ENCODE measurements at regions not wholly inside any gene's neighbourhood (a gene's known extent, or its start where the extent isn't known, plus 50 kb on each side); places are given as distances from the start of the nearest gene placed in this dataset.

DNA sequence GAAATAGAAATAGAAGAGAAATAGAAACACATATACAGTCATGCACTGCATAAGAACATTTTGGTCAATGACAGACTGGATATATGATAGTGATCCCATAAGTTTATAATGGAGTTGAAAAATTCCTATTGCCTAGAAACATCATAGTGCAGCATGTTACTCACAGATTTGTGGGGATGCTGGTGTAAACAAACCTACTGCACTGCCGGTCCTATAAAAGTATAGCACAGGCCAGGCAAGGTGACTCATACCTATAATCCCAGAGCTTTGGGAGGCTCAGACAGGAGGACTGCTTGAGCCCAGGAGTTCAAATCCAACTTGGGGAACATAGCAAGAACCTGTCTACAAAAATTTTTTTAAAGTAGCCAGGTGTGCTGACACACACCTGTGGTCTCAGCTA, 240.6 kb upstream of the MAP3K1 start:
- WGBS (ENCODE audit: low lambda C conversion rate), result no CpG with 5 or more reads among the region's 1 CpG
- Histone ChIP-seq H4K20me1 (ENCODE audit: insufficient read depth, low read length) (no peaks in the 10 kb centered on the region), H3K27me3 (ENCODE audit: control insufficient read depth in 1 of 2, insufficient read depth in 2 of 2, low read length in 2 of 2) (no peaks in the 10 kb centered on the region), H3K4me3 (replicated peaks in 1 of 3; ENCODE audit: insufficient read depth in 1 of 3, low read depth in 2 of 3, low read length in 3 of 3) (no peak overlapping the region), H3K9me3 (ENCODE audit: low read length) (no peaks in the 10 kb centered on the region; the same call in 1 of the 2 replicates), H3K27ac (ENCODE audit: extremely low read length, insufficient read depth, low read length) (no peak overlapping the region), H3K4me2 (ENCODE audit: low read depth, low read length) (no peak overlapping the region), H3K4me1 (ENCODE audit: insufficient read depth, low read length) (no peaks in the 10 kb centered on the region), H3K36me3 (replicated peaks in 1 of 2; ENCODE audit: control insufficient read depth in 1 of 2, insufficient read depth in 2 of 2, low read length in 2 of 2) (no peaks in the 10 kb centered on the region), H3K79me2 (ENCODE audit: insufficient read depth, low read length) (no peaks in the 10 kb centered on the region), H2AFZ (ENCODE audit: low read length) (no peak overlapping the region), H3K9ac (ENCODE audit: insufficient read depth, low read depth, low read length) (no peak overlapping the region)
- ATAC-seq (no peak), DNase-seq (ENCODE audit: low spot score) (no peak), FAIRE-seq (no peak)
- ChIA-PET CTCF (ENCODE audit: low intra/inter-chr PET ratio, low total read pairs) (no interaction called here), POLR2A (no interaction called here)
- BruUV-seq (replicated peaks), result no TSS peak
- TF ChIP-seq GTF2F1 (IDR thresholded peaks at IDR 0.05; ENCODE audit: low read length) (no peak), HNRNPLL (IDR thresholded peaks at IDR 0.05; ENCODE audit: low read depth, low read length, poor library complexity, severe bottlenecking) (no peak), ZNF143 (CRISPR knock-in tag; IDR thresholded peaks at IDR 0.05) (no peak), ASH2L (IDR thresholded peaks at IDR 0.05; ENCODE audit: insufficient read length, low read depth, low read length) (no peak), ZNF350 (CRISPR knock-in tag; IDR thresholded peaks at IDR 0.05; ENCODE audit: borderline replicate concordance, low read depth) (no peak), ZNF260 (CRISPR knock-in tag; IDR thresholded peaks at IDR 0.05; ENCODE audit: borderline replicate concordance, low read depth) (no peak), YEATS2 (CRISPR knock-in tag; IDR thresholded peaks at IDR 0.05; ENCODE audit: borderline replicate concordance) (no peak), ZNF138 (CRISPR knock-in tag; IDR thresholded peaks at IDR 0.05; ENCODE audit: low read depth) (no peak), ZNF317 (CRISPR knock-in tag; IDR thresholded peaks at IDR 0.05) (no peak), NBN (conservative IDR thresholded peaks at IDR 0.05) (no peak), ZNF777 (CRISPR knock-in tag; IDR thresholded peaks at IDR 0.05) (no peak)
- TF ChIP-seq, protein P1, sequence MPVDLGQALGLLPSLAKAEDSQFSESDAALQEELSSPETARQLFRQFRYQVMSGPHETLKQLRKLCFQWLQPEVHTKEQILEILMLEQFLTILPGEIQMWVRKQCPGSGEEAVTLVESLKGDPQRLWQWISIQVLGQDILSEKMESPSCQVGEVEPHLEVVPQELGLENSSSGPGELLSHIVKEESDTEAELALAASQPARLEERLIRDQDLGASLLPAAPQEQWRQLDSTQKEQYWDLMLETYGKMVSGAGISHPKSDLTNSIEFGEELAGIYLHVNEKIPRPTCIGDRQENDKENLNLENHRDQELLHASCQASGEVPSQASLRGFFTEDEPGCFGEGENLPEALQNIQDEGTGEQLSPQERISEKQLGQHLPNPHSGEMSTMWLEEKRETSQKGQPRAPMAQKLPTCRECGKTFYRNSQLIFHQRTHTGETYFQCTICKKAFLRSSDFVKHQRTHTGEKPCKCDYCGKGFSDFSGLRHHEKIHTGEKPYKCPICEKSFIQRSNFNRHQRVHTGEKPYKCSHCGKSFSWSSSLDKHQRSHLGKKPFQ (CRISPR knock-in tag; IDR thresholded peaks at IDR 0.05; ENCODE audit: insufficient replicate concordance), result no peak
- intact Hi-C loops (cut with micrococcal nuclease; ENCODE audit: unreplicated experiment), result loop anchor here (5.0 kb wide), 1 partner anchor 1088 kb away; no protein-coding TSS in a partner anchor
- in situ Hi-C loops (cut with HindIII; ENCODE audit: extremely low pct_ligation_motif_present, low pct_unique_long_range_greater_than_20kb), result no loop called here

All from HepG2 (cell line).